Chondrocyte (in vitro differentiated cells): ENCODE measurements at regions not wholly inside any gene's neighbourhood (a gene's known extent, or its start where the extent isn't known, plus 50 kb on each side); places are given as distances from the start of the nearest gene placed in this dataset.

Experiments
- DNase-seq: peaks from one replicate; pipeline ENCODE4 v3.0.0; 2021; ENCODE audit warnings: mixed read lengths, low spot score
- H3K27ac Mint-ChIP-seq: one replicate; pipeline ENCODE4 v1.8.0; 2021; ENCODE audit warnings: mild to moderate bottlenecking, moderate library complexity, mixed read lengths; ENCODE audit not compliant: unreplicated experiment
- H3K27me3 Mint-ChIP-seq: 2 replicates; pipeline ENCODE4 v1.8.0; 2021; ENCODE audit warnings: low read depth, mixed read lengths
- H3K36me3 Mint-ChIP-seq: 2 replicates; pipeline ENCODE4 v1.8.0; 2021; ENCODE audit warnings: low read depth, mixed read lengths
- H3K4me1 Mint-ChIP-seq: 2 replicates; pipeline ENCODE4 v1.8.0; 2021; ENCODE audit warnings: low read depth, mild to moderate bottlenecking, mixed read lengths
- H3K4me3 Mint-ChIP-seq: one replicate; pipeline ENCODE4 v1.8.0; 2021; ENCODE audit warnings: mild to moderate bottlenecking, moderate library complexity, mixed read lengths; ENCODE audit not compliant: unreplicated experiment
- H3K9me3 Mint-ChIP-seq: 2 replicates; pipeline ENCODE4 v1.8.0; 2021; ENCODE audit warnings: low read depth, mixed read lengths
- TF ChIP-seq, protein P1 (sequence below): fragments of 200-600 bp; sonication (generic); IDR thresholded peaks from 2 replicates; pipeline ENCODE4 v1.5.0; 2021; ENCODE audit warnings: antibody characterized with exemption, mild to moderate bottlenecking, moderate library complexity

DNA sequence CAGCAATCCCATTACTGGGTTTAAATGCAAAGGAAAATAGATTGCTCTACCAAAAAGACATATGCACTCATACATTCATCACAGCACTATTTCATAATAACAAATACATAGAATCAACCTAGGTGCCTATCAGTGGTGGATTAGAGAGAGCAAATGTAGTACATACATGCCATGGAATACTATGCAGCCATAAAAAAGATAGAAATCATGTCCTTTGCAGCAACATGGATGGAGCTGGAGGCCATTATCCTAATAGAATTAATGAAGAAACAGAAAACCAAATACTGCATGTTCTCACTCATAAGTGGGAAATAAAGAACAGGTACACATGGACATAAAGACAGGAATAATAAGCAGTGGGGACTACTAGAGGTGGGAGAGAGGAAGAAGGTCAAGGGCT is 70.7 kb upstream of the MLIP start:
- H3K27ac Mint-ChIP-seq, result no peak overlapping the region
- no peak overlapping the region for H3K4me3 Mint-ChIP-seq
- TF ChIP-seq, protein P1, sequence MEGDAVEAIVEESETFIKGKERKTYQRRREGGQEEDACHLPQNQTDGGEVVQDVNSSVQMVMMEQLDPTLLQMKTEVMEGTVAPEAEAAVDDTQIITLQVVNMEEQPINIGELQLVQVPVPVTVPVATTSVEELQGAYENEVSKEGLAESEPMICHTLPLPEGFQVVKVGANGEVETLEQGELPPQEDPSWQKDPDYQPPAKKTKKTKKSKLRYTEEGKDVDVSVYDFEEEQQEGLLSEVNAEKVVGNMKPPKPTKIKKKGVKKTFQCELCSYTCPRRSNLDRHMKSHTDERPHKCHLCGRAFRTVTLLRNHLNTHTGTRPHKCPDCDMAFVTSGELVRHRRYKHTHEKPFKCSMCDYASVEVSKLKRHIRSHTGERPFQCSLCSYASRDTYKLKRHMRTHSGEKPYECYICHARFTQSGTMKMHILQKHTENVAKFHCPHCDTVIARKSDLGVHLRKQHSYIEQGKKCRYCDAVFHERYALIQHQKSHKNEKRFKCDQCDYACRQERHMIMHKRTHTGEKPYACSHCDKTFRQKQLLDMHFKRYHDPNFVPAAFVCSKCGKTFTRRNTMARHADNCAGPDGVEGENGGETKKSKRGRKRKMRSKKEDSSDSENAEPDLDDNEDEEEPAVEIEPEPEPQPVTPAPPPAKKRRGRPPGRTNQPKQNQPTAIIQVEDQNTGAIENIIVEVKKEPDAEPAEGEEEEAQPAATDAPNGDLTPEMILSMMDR, result no peak
- no peaks in the 10 kb centered on the region for H3K36me3 Mint-ChIP-seq
- peaks cover 2% of the 10 kb centered on the region for H3K27me3 Mint-ChIP-seq
- no peak for DNase-seq
- H3K4me1 Mint-ChIP-seq, result no peaks in the 10 kb centered on the region
- no peaks in the 10 kb centered on the region for H3K9me3 Mint-ChIP-seq

DNA sequence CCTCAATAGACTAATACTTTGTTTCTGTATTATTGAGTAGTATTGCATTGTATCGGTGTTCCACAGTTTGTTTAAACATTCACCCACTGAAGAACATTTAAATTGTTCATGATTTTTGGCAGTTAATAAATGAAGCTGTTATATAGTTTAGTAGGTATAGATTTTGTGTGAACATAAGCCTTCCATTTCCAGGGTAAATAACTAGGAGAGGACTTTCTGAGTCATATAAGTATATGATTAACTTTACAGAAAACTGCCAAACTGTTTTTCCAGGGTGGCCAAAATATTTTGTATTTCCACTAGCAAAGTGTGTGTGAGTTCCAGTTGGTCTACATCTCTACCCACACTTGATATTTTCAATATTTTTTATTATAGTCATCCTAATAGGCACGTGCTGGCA is 70.0 kb upstream of the MLIP start:
- DNase-seq, result no peak
- TF ChIP-seq, protein P1, result no peak
- Mint-ChIP-seq H3K27me3 (peaks cover 2% of the 10 kb centered on the region), H3K4me1 (no peaks in the 10 kb centered on the region), H3K36me3 (no peaks in the 10 kb centered on the region), H3K9me3 (no peaks in the 10 kb centered on the region), H3K27ac (no peak overlapping the region), H3K4me3 (no peak overlapping the region)

DNA sequence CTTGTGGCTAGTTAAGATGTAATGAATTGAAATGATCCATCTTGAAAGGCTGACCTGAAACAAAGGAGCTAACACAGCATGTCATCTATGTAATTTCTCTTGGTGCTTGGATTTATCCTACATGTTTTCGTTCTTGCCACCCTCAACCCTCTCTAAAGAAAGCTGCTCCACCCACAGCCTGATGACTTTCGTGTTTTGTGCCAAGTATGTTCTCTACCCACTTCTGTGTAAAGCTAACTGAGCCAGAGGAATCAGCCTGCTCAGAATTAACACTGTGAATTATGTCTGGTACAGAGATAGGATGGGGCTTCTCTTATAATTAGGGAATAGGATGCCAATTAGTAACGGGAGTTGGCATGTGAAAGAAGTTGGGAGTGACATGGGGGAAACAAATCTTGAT is 67.9 kb upstream of the MLIP start:
- Mint-ChIP-seq H3K27ac (no peak overlapping the region), H3K4me3 (no peak overlapping the region), H3K36me3 (no peaks in the 10 kb centered on the region), H3K9me3 (no peaks in the 10 kb centered on the region), H3K27me3 (peaks cover 2% of the 10 kb centered on the region), H3K4me1 (no peaks in the 10 kb centered on the region)
- TF ChIP-seq, protein P1, result no peak
- no peak for DNase-seq

DNA sequence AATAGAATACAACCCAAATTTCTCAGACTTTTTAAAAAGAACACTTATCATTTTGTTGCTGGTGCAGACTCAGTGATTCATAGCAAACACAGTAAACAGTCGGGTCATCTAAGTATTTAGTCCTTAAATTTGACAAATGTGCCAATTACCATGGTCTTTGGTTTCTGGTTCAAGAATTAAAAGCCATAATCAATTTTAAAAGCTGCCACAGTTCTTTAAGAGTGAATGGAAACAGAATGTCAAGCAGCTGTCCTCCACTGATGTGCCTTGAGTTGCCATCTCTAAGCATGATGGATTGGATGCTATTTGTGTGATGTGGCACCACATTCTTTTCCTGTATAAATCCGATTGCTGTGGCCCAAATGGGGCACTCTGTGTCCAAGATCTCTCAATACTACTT is 67.2 kb upstream of the MLIP start:
- Mint-ChIP-seq H3K4me1 (no peaks in the 10 kb centered on the region), H3K4me3 (no peak overlapping the region), H3K9me3 (no peaks in the 10 kb centered on the region), H3K36me3 (no peaks in the 10 kb centered on the region), H3K27me3 (peaks cover 2% of the 10 kb centered on the region), H3K27ac (no peak overlapping the region)
- DNase-seq, result no peak
- TF ChIP-seq, protein P1, result no peak

DNA sequence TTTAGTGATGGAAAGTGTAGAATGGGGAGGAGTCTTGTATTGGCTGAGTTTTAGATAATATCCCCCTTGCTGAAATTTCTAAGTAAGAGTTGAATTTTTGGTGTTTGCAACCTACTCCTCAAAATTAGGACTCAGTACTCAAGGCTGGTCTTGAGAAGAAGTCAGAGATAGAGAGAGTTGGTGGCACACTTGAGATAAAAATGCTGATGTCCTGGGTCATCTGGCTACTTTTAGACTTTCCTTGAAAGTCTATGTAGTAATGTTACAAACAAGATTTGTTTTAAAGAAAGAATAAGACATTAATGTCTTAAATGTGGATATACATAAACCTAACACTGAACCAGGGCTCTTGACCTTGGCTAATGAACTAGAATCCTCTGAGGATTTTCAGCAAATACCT is 62.5 kb upstream of the MLIP start:
- TF ChIP-seq, protein P1, result no peak
- Mint-ChIP-seq H3K27me3 (no peaks in the 10 kb centered on the region), H3K4me1 (peaks cover 4% of the 10 kb centered on the region), H3K27ac (no peak overlapping the region), H3K9me3 (no peaks in the 10 kb centered on the region), H3K36me3 (peaks cover 2% of the 10 kb centered on the region), H3K4me3 (no peak overlapping the region)
- DNase-seq, result no peak
